Sigmoid colon (tissue), 6 donors: ENCODE measurements at regions not wholly inside any gene's neighbourhood (a gene's known extent, or its start where the extent isn't known, plus 50 kb on each side); places are given as distances from the start of the nearest gene placed in this dataset.

ENCODE experiments used
- DNase-seq: peaks from one replicate; pipeline ENCODE4 v3.0.0-alpha.2; 2019
- H3K27ac ChIP-seq, 4 donors: fragments of 200-600 bp; sonication (generic); one replicate each; pipeline ENCODE4 v1.5.1; 2016 to 2019; ENCODE audit warnings: mild to moderate bottlenecking in 1 of 4
- H3K27me3 ChIP-seq, 3 donors: fragments of 200-600 bp; sonication (generic); one replicate each; pipeline ENCODE4 v1.5.1; 2019; ENCODE audit warnings: mild to moderate bottlenecking in 1 of 3
- H3K36me3 ChIP-seq, 4 donors: fragments of 200-600 bp; sonication (generic); one replicate each; pipeline ENCODE4 v1.5.1; 2016 to 2019
- H3K4me1 ChIP-seq, 4 donors: fragments of 200-600 bp; sonication (generic); one replicate each; pipeline ENCODE4 v1.5.1; 2017 to 2019
- H3K4me3 ChIP-seq, 4 donors: fragments of 200-600 bp; sonication (generic); one replicate each; pipeline ENCODE4 v1.5.1; 2017 to 2019; ENCODE audit warnings: mild to moderate bottlenecking in 2 of 4, moderate library complexity in 1 of 4
- H3K9me3 ChIP-seq, 4 donors: fragments of 200-600 bp in 3 of 4; sonication (generic) in 3 of 4; one replicate each; pipeline versions ENCODE4 v1.5.1 to v1.6.1; 2013 to 2019
- EP300 ChIP-seq, 4 donors: sonication (generic); formaldehyde crosslinking; IDR thresholded peaks; one replicate each; pipeline ENCODE4 v1.6.1; 2017; ENCODE audit warnings: antibody characterized with exemption in 4 of 4
- POLR2A ChIP-seq, 2 donors: fragments of 450-650 bp; IDR thresholded peaks; one replicate each; pipeline ENCODE4 v1.6.1; 2016; ENCODE audit warnings: antibody characterized with exemption in 2 of 2, mild to moderate bottlenecking in 2 of 2, moderate library complexity in 2 of 2
- POLR2AphosphoS5 ChIP-seq, 4 donors: sonication (generic); formaldehyde crosslinking; IDR thresholded peaks; one replicate each; pipeline ENCODE4 v1.6.1; 2017; ENCODE audit warnings: antibody characterized with exemption in 4 of 4
- WGBS, 2 donors: extraction: QIAGEN DNeasy Blood & Tissue Kit; methylation state at CpG; one replicate each; pipeline ENCODE4 v1.1.7; 2013; 5-methylcytosine and 5-hydroxymethylcytosine counted together
- intact Hi-C: fragments of 100-400 bp; cut with DNase I; formaldehyde crosslinking; loops from one replicate; pipeline ENCODE4 v1.15.1; 2023
- TF ChIP-seq, protein P1 (sequence below), 4 experiments: fragments of 450-650 bp in 3 of 4; fragments of 200-600 bp in 1 of 4; IDR thresholded peaks; one replicate each; pipeline ENCODE4 v1.5.1; 2016 to 2019; ENCODE audit warnings: antibody characterized with exemption in 4 of 4, mild to moderate bottlenecking in 3 of 4, moderate library complexity in 2 of 4
- donor health status: healthy with polysubstance abuse.
- donor health status: healthy.

DNA sequence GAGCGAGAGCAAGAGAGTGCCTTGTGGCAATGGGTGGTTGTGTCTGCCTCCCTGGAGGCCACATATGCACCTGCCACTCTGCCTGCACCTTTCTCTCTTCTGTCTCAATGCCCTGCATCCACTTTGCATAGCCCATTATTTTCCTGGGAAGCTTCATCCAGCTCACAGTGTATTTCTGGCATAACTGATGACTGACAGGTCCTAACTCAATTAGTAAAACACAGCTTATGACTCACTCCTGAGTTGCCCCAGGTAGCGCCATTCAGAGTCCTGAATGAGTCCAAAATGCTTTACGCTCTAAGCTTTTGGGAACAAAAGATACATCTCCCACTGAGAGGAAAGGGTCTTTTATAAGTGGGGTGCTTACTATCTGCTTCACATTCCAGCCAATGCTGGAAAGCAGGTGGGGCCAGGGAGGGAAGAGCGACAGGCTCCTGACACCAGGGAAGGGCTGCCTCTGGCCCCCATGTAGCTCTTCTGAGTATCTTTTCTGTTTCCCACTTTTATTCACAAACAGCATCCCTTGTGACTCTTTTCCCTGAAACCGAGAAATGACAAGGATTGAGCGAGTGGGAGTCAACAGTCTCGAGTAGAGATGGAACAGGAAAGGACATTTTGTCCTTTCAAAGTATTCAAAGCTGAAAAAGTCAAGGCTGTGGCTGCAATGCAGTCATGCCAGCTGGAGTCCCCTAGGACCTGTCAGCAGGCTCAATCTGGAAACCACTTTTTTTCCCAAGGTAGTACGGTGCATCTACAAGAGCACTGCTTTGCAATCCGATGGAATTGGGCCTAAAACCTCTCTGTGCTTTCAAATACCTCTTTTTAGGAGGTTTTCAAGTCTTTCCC is 479.3 kb upstream of the PODXL start:
- peaks cover 0 to 5% (median 3%) of the 10 kb centered on the region in 4 donors for H3K4me1 ChIP-seq
- TF ChIP-seq, protein P1, sequence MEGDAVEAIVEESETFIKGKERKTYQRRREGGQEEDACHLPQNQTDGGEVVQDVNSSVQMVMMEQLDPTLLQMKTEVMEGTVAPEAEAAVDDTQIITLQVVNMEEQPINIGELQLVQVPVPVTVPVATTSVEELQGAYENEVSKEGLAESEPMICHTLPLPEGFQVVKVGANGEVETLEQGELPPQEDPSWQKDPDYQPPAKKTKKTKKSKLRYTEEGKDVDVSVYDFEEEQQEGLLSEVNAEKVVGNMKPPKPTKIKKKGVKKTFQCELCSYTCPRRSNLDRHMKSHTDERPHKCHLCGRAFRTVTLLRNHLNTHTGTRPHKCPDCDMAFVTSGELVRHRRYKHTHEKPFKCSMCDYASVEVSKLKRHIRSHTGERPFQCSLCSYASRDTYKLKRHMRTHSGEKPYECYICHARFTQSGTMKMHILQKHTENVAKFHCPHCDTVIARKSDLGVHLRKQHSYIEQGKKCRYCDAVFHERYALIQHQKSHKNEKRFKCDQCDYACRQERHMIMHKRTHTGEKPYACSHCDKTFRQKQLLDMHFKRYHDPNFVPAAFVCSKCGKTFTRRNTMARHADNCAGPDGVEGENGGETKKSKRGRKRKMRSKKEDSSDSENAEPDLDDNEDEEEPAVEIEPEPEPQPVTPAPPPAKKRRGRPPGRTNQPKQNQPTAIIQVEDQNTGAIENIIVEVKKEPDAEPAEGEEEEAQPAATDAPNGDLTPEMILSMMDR (IDR thresholded peaks at IDR 0.05) = no peak
- TF ChIP-seq EP300 (IDR thresholded peaks at IDR 0.05) (no peak), POLR2AphosphoS5 (IDR thresholded peaks at IDR 0.05) (no peak), POLR2A (IDR thresholded peaks at IDR 0.05) (no peak)
- intact Hi-C loops = no loop called here
- H3K36me3 ChIP-seq = no peaks in the 10 kb centered on the region
- no peak overlapping the region for H3K27ac ChIP-seq
- H3K4me3 ChIP-seq = no peak overlapping the region
- 83 to 88% methylated on average over 9 of the region's 9 CpGs for WGBS, 2 donors
- no peaks in the 10 kb centered on the region for H3K9me3 ChIP-seq
- no peaks in the 10 kb centered on the region for H3K27me3 ChIP-seq
- no peak for DNase-seq

DNA sequence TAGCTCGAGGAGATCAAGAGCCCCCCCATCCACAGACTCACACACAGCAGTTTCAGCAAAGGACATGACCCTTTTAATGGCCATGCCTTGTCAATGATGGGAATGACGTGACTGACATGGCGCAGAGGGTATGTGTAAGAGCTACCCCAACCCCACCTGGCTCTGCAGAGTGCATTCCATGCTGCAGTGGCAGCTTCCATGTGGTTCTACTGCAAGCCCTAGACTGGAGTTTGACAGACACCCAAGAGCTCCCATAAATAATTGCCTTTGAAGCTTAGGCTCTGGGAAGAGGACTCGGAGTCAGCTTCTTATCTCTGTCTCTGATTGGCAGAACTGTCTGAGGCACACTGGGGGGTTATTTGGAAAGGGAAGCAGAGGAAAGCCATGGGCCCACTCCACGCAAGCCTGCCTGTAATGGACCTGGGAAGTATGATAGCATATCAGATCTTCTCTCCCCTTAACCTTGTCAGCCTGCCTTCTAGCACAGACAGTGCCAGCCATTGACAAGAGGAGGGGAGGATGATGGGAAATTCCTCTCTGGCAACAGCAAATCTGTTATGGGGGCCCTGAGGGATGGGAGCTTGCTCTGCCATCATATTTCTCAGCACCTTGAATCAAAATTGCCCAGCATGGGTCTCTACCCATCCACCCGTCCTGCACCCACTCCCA is 478.5 kb upstream of the PODXL start:
- Histone ChIP-seq H3K27me3 (no peaks in the 10 kb centered on the region), H3K27ac (no peak overlapping the region), H3K4me1 (peaks cover 0 to 14% (median 11%) of the 10 kb centered on the region in 4 donors), H3K9me3 (no peaks in the 10 kb centered on the region), H3K4me3 (no peak overlapping the region), H3K36me3 (no peaks in the 10 kb centered on the region)
- 76 to 85% methylated on average over 6 of the region's 6 CpGs for WGBS, 2 donors
- DNase-seq = no peak
- intact Hi-C loops = no loop called here
- TF ChIP-seq, protein P1 (IDR thresholded peaks at IDR 0.05) = no peak
- TF ChIP-seq EP300 (IDR thresholded peaks at IDR 0.05) (no peak), POLR2A (IDR thresholded peaks at IDR 0.05) (no peak), POLR2AphosphoS5 (IDR thresholded peaks at IDR 0.05) (no peak)

DNA sequence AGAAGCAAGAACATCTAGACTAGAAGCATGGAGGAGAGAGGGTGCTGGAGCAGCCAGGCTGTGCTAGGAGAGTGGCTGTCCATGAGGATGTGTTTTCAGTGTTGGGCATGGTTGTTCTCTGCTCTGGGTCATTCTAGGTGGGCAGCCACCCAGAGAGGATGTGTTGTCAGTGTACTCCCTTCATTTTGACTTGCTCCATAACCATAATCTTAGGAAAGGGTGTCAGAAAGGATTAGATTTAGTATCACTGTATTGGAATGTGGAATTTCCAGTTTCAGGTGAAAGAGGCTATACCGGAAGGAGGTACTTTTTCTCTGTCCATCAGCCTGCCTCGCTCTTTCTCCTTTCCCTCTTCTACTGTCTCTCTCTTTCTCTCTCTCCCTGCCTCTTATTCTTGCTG is 474.5 kb upstream of the PODXL start:
- Histone ChIP-seq H3K27me3 (no peaks in the 10 kb centered on the region), H3K27ac (no peak overlapping the region), H3K4me3 (no peak overlapping the region), H3K9me3 (no peaks in the 10 kb centered on the region), H3K36me3 (no peaks in the 10 kb centered on the region), H3K4me1 (peaks cover 0 to 20% (median 16%) of the 10 kb centered on the region in 4 donors)
- 28 to 62% methylated on average over 2 of the region's 2 CpGs for WGBS, 2 donors
- DNase-seq = no peak
- intact Hi-C loops = no loop called here
- TF ChIP-seq, protein P1 (IDR thresholded peaks at IDR 0.05) = no peak
- TF ChIP-seq POLR2AphosphoS5 (IDR thresholded peaks at IDR 0.05) = no peak
- TF ChIP-seq EP300 (IDR thresholded peaks at IDR 0.05) = no peak
- TF ChIP-seq POLR2A (IDR thresholded peaks at IDR 0.05) = no peak

DNA sequence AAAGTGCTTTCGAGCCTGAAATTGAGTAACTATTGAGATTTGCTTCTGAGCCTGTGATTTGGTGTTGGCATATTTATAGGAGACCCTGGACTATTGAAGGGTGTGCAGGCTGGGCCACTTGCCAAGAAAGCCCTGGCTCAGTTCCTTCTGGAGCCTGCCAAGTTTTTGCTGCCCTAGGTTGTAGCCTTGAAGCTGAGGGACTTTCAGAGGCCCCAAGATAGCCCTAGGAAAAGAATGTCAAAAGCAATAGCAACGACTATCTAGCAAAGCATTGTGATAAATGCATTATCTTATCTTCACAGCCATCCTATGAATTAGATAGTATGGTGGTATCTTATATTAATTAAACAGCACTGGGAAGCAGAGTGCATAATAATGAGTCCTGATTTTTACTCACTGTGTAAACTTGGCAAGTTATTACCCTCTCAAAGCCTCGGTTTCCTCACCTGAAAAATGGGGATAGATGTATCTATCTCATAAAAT is 473.7 kb upstream of the PODXL start:
- Histone ChIP-seq H3K27ac (peak overlapping the region in 2 of 4 donors; percentile 29 to 41), H3K36me3 (no peaks in the 10 kb centered on the region), H3K27me3 (no peaks in the 10 kb centered on the region), H3K4me1 (peaks cover 0 to 20% (median 16%) of the 10 kb centered on the region in 4 donors), H3K4me3 (no peak overlapping the region), H3K9me3 (no peaks in the 10 kb centered on the region)
- peak in 1 of 4 donors; percentile 9 for TF ChIP-seq POLR2AphosphoS5 (IDR thresholded peaks at IDR 0.05)
- no peak for TF ChIP-seq POLR2A (IDR thresholded peaks at IDR 0.05)
- 5 to 50% methylated on average over 3 of the region's 3 CpGs for WGBS, 2 donors
- DNase-seq = no peak
- intact Hi-C loops = no loop called here
